GM21576 (cell line): ENCODE measurements at regions not wholly inside any gene's neighbourhood (a gene's known extent, or its start where the extent isn't known, plus 50 kb on each side); places are given as distances from the start of the nearest gene placed in this dataset.

Experiments used
- ATAC-seq: cut with Tn5 transposase; IDR thresholded peaks from one replicate; pipeline ENCODE4 v1.9.1; 2021; ENCODE audit warnings: mild to moderate bottlenecking, moderate library complexity; ENCODE audit not compliant: unreplicated experiment

GRCh38 chr15:70430069-70430468 is 332.4 kb upstream of the TLE3 start:
- ATAC-seq = no peak

- no peak for ATAC-seq
These were observed 331.5 kb upstream of the TLE3 start for GRCh38 chr15:70429056-70429722.

- ATAC-seq = no peak
These were observed 330.6 kb upstream of the TLE3 start for GRCh38 chr15:70428211-70428822.

- ATAC-seq = no peak
These were observed 329.7 kb upstream of the TLE3 start for GRCh38 chr15:70427167-70428120.

GRCh38 chr15:70426096-70426821 is 328.5 kb upstream of the TLE3 start:
- ATAC-seq = no peak

GRCh38 chr15:70424937-70425411 is 327.3 kb upstream of the TLE3 start:
- ATAC-seq = no peak

- no peak for ATAC-seq
These were observed 325.6 kb upstream of the TLE3 start for GRCh38 chr15:70423267-70423666.

- no peak for ATAC-seq
These were observed 324.6 kb upstream of the TLE3 start for GRCh38 chr15:70422342-70422741.

- no peak for ATAC-seq
These were observed 323.3 kb upstream of the TLE3 start for GRCh38 chr15:70420948-70421482.

- ATAC-seq = no peak
These were observed 322.6 kb upstream of the TLE3 start for GRCh38 chr15:70420086-70420947.

GRCh38 chr15:70418943-70419342 is 321.2 kb upstream of the TLE3 start:
- no peak for ATAC-seq

- ATAC-seq = no peak
These were observed 319.8 kb upstream of the TLE3 start for GRCh38 chr15:70417535-70417934.

- ATAC-seq = no peak
These were observed 319.1 kb upstream of the TLE3 start for GRCh38 chr15:70416829-70417228.

GRCh38 chr15:70415398-70415797 is 317.7 kb upstream of the TLE3 start:
- no peak for ATAC-seq

- no peak for ATAC-seq
These were observed 316.9 kb upstream of the TLE3 start for GRCh38 chr15:70414626-70415025.

- no peak for ATAC-seq
These were observed 315.1 kb upstream of the TLE3 start for GRCh38 chr15:70412794-70413193.

GRCh38 chr15:70411143-70411863 is 313.6 kb upstream of the TLE3 start:
- ATAC-seq = no peak

GRCh38 chr15:70410371-70410985 is 312.8 kb upstream of the TLE3 start:
- no peak for ATAC-seq

- no peak for ATAC-seq
These were observed 311.7 kb upstream of the TLE3 start for GRCh38 chr15:70409388-70409787.
